ENCODE measurements at regions not wholly inside any gene's neighbourhood (a gene's known extent, or its start where the extent isn't known, plus 50 kb on each side); places are given as distances from the start of the nearest gene placed in this dataset.

DNA sequence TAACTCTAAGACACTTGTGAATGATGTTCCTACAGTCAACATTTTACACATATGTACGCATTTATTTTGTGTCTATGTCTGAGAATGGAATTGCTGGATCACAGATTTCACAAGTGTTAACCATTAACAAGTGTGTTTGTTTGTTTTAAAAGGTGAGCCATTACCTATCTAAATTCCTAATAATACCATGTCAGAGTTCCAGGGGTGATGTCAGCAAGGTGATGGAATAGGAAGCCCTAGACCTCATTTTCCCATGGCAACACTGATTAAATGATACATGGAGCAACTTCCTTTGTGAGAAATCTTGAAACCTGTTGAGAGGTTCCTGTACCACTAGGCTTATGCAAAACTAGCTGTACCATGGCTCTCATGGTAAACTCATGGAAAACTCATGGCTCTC, 309.7 kb downstream of the CYLC2 start (continued):
- TF ChIP-seq CEBPB (IDR thresholded peaks at IDR 0.05; ENCODE audit: low read depth) (no peak), SIN3A (IDR thresholded peaks at IDR 0.05; ENCODE audit: low read depth) (no peak), EZH2 (IDR thresholded peaks at IDR 0.05) (no peak), ZNF274 (IDR thresholded peaks at IDR 0.05; ENCODE audit: low read depth, low read length) (no peak), YY1 (IDR thresholded peaks at IDR 0.05; ENCODE audit: extremely low read depth, insufficient replicate concordance, low read depth, low read length) (no peak)

DNA sequence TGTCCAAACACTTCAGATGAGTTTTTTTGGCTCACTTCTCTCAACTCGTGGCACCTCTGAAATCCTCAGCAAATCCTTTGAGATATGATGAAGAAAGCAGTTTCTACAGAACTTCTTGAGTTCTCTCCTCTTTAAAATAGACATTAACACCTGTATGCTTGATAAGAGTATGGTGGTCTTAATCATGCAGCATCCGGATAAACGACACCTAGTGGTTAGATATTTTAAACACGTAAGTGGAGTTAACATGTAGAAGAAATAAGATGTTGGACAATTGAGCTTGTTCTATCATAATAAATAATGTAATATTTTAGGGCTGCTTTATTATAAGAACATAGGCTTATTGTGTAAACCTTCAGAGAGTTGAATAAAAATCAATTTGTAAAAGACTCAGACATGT, 324.8 kb downstream of the CYLC2 start:
- Histone ChIP-seq H3K4me3 (replicated peaks in 1 of 2; ENCODE audit: low read depth in 1 of 2, low read length in 2 of 2) (no peak overlapping the region), H3K79me2 (ENCODE audit: insufficient read depth, low read length) (no peaks in the 10 kb centered on the region), H3K27me3 (ENCODE audit: insufficient read depth, low read length) (no peaks in the 10 kb centered on the region), H3K4me1 (ENCODE audit: control insufficient read depth in 1 of 2, insufficient read depth in 2 of 2, low read length in 2 of 2) (no peaks in the 10 kb centered on the region), H3K4me2 (ENCODE audit: low read length) (no peak overlapping the region), H4K20me1 (ENCODE audit: insufficient read depth) (no peaks in the 10 kb centered on the region), H3K27ac (ENCODE audit: low read depth, low read length) (no peak overlapping the region), H3K9me3 (ENCODE audit: control insufficient read depth in 1 of 2, insufficient read depth in 1 of 2, low read depth in 1 of 2, low read length in 2 of 2) (peaks cover 4 to 14% of the 10 kb centered on the region in 2 experiments; a peak in 2 of 4 replicates), H3K9me2 (ENCODE audit: insufficient read depth) (no peaks in the 10 kb centered on the region), H3K36me3 (ENCODE audit: control insufficient read depth in 1 of 2, insufficient read depth in 2 of 2, low read length in 2 of 2) (no peaks in the 10 kb centered on the region), H3K9ac (ENCODE audit: low read length) (no peak overlapping the region), H2AFZ (ENCODE audit: low read depth, low read length, poor library complexity, severe bottlenecking) (no peak overlapping the region)
- intact Hi-C loops (cut with micrococcal nuclease) = no loop called here
- DNase-seq (ENCODE audit: low read depth, low spot score) (no peak), ATAC-seq (no peak)
- RAD21 ChIA-PET (ENCODE audit: low non-redundant PET in 1 of 2, low total read pairs in 2 of 2, uncharacterized antibody in 2 of 2, unreplicated experiment in 2 of 2) = no interaction called here
- BruUV-seq (replicated peaks) = no TSS peak
- TF ChIP-seq ELF1 (IDR thresholded peaks at IDR 0.05; ENCODE audit: borderline replicate concordance, low read depth) = no peak
- POLR2A ChIA-PET = no interaction called here
- CTCF ChIA-PET = no interaction called here

DNA sequence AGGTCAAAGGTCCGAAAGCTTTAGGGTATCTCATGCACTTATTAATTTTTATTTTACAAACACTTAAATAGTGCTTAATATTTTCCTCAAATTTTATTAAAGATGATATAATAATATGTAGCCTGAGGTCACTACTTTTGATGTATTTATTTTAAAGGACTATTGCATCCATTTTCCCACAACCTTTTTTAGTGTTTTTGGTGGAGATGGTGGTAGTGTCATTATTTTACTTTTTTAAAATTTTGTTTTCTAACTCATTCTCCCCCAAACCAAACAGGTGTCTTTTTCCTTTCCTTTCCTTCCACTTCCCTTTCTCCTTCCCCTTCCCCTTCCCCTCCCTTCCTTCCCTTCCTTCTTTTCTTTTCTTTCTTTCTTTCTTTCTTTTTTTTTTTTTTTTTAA, 328.6 kb downstream of the CYLC2 start:
- H3K4me1 ChIP-seq (ENCODE audit: control insufficient read depth in 1 of 2, insufficient read depth in 2 of 2, low read length in 2 of 2) = no peaks in the 10 kb centered on the region
- no peak overlapping the region for H3K9ac ChIP-seq (ENCODE audit: low read length)
- H3K36me3 ChIP-seq (ENCODE audit: control insufficient read depth in 1 of 2, insufficient read depth in 2 of 2, low read length in 2 of 2) = no peaks in the 10 kb centered on the region
- ATAC-seq = no peak
- ChIA-PET CTCF (no interaction called here), POLR2A (no interaction called here), RAD21 (ENCODE audit: low non-redundant PET in 1 of 2, low total read pairs in 2 of 2, uncharacterized antibody in 2 of 2, unreplicated experiment in 2 of 2) (no interaction called here)
- no TSS peak for BruUV-seq (replicated peaks)
- no peaks in the 10 kb centered on the region for H4K20me1 ChIP-seq (ENCODE audit: insufficient read depth)
- H3K4me2 ChIP-seq (ENCODE audit: low read length) = no peak overlapping the region
- intact Hi-C loops (cut with micrococcal nuclease) = no loop called here
- no peak for DNase-seq (ENCODE audit: low read depth, low spot score)
- peaks cover 11 to 13% of the 10 kb centered on the region in 2 experiments; a peak in 2 of 4 replicates for H3K9me3 ChIP-seq (ENCODE audit: control insufficient read depth in 1 of 2, insufficient read depth in 1 of 2, low read depth in 1 of 2, low read length in 2 of 2)
- no peaks in the 10 kb centered on the region for H3K27me3 ChIP-seq (ENCODE audit: insufficient read depth, low read length)
- no peak overlapping the region for H3K27ac ChIP-seq (ENCODE audit: low read depth, low read length)
- H3K4me3 ChIP-seq (replicated peaks in 1 of 2; ENCODE audit: low read depth in 1 of 2, low read length in 2 of 2) = no peak overlapping the region
- no peak overlapping the region for H2AFZ ChIP-seq (ENCODE audit: low read depth, low read length, poor library complexity, severe bottlenecking)
- no peaks in the 10 kb centered on the region for H3K79me2 ChIP-seq (ENCODE audit: insufficient read depth, low read length)
- no peak for TF ChIP-seq YY1 (IDR thresholded peaks at IDR 0.05; ENCODE audit: extremely low read depth, insufficient replicate concordance, low read depth, low read length)
- TF ChIP-seq CBX3 (IDR thresholded peaks at IDR 0.05; ENCODE audit: low read depth) = no peak
- TF ChIP-seq JUND (IDR thresholded peaks at IDR 0.05) = no peak
- no peak for TF ChIP-seq POLR2AphosphoS5 (IDR thresholded peaks at IDR 0.05; ENCODE audit: low read depth, low read length)
- no peak for TF ChIP-seq FOSL1 (IDR thresholded peaks at IDR 0.05; ENCODE audit: low read depth)
- TF ChIP-seq EZH2phosphoT487 (IDR thresholded peaks at IDR 0.05; ENCODE audit: borderline replicate concordance) = no peak
- TF ChIP-seq, protein P1, sequence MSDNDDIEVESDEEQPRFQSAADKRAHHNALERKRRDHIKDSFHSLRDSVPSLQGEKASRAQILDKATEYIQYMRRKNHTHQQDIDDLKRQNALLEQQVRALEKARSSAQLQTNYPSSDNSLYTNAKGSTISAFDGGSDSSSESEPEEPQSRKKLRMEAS (IDR thresholded peaks at IDR 0.05) = no peak
- TF ChIP-seq SRF (IDR thresholded peaks at IDR 0.05; ENCODE audit: low read depth) = no peak
- TF ChIP-seq, protein P2, sequence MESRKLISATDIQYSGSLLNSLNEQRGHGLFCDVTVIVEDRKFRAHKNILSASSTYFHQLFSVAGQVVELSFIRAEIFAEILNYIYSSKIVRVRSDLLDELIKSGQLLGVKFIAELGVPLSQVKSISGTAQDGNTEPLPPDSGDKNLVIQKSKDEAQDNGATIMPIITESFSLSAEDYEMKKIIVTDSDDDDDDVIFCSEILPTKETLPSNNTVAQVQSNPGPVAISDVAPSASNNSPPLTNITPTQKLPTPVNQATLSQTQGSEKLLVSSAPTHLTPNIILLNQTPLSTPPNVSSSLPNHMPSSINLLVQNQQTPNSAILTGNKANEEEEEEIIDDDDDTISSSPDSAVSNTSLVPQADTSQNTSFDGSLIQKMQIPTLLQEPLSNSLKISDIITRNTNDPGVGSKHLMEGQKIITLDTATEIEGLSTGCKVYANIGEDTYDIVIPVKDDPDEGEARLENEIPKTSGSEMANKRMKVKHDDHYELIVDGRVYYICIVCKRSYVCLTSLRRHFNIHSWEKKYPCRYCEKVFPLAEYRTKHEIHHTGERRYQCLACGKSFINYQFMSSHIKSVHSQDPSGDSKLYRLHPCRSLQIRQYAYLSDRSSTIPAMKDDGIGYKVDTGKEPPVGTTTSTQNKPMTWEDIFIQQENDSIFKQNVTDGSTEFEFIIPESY (IDR thresholded peaks at IDR 0.05; ENCODE audit: extremely low read depth, insufficient replicate concordance, low read length) = no peak
- TF ChIP-seq, protein P3, sequence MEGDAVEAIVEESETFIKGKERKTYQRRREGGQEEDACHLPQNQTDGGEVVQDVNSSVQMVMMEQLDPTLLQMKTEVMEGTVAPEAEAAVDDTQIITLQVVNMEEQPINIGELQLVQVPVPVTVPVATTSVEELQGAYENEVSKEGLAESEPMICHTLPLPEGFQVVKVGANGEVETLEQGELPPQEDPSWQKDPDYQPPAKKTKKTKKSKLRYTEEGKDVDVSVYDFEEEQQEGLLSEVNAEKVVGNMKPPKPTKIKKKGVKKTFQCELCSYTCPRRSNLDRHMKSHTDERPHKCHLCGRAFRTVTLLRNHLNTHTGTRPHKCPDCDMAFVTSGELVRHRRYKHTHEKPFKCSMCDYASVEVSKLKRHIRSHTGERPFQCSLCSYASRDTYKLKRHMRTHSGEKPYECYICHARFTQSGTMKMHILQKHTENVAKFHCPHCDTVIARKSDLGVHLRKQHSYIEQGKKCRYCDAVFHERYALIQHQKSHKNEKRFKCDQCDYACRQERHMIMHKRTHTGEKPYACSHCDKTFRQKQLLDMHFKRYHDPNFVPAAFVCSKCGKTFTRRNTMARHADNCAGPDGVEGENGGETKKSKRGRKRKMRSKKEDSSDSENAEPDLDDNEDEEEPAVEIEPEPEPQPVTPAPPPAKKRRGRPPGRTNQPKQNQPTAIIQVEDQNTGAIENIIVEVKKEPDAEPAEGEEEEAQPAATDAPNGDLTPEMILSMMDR (IDR thresholded peaks at IDR 0.05 in 2 of 3, conservative IDR thresholded peaks at IDR 0.05 in 1 of 3; ENCODE audit: borderline replicate concordance in 1 of 3, insufficient read depth in 1 of 3, low read depth in 2 of 3, low read length in 2 of 3) = no peak
- no peak for TF ChIP-seq RAD21 (IDR thresholded peaks at IDR 0.05; ENCODE audit: low read depth)
- TF ChIP-seq TCF7L2 (IDR thresholded peaks at IDR 0.05; ENCODE audit: borderline replicate concordance, extremely low read depth, insufficient read depth, insufficient read length) = no peak
- no peaks in the 10 kb centered on the region for H3K9me2 ChIP-seq (ENCODE audit: insufficient read depth)
